Panc1 (cell line): ENCODE measurements at regions not wholly inside any gene's neighbourhood (a gene's known extent, or its start where the extent isn't known, plus 50 kb on each side); places are given as distances from the start of the nearest gene placed in this dataset.

Source experiments
- CTCF ChIP-seq: fragments of 450-650 bp; IDR thresholded peaks from 2 replicates; pipeline ENCODE4 v1.5.1; 2017; ENCODE audit warnings: mild to moderate bottlenecking
- POLR2AphosphoS5 ChIP-seq: IDR thresholded peaks from 2 replicates; pipeline ENCODE4 v1.6.1; 2012; ENCODE audit warnings: mild to moderate bottlenecking, low read depth, low read length, moderate library complexity
- SIN3A ChIP-seq: IDR thresholded peaks from 2 replicates; pipeline ENCODE4 v1.6.1; 2012; ENCODE audit warnings: low read depth, mild to moderate bottlenecking, low read length, moderate library complexity, borderline replicate concordance; ENCODE audit not compliant: insufficient read depth
- TCF7L2 ChIP-seq: IDR thresholded peaks from 2 replicates; pipeline ENCODE4 v1.6.1; 2011; ENCODE audit warnings: mild to moderate bottlenecking, low read depth, low read length, inconsistent platforms
- TF ChIP-seq, protein P1 (sequence below), 2 experiments: IDR thresholded peaks; 2 replicates each; pipeline ENCODE4 v1.6.1; 2011 to 2012; ENCODE audit warnings: low read depth in 2 of 2, control low read depth in 1 of 2, low read length in 1 of 2, mild to moderate bottlenecking in 1 of 2, moderate library complexity in 1 of 2; ENCODE audit not compliant: insufficient read depth in 1 of 2

DNA sequence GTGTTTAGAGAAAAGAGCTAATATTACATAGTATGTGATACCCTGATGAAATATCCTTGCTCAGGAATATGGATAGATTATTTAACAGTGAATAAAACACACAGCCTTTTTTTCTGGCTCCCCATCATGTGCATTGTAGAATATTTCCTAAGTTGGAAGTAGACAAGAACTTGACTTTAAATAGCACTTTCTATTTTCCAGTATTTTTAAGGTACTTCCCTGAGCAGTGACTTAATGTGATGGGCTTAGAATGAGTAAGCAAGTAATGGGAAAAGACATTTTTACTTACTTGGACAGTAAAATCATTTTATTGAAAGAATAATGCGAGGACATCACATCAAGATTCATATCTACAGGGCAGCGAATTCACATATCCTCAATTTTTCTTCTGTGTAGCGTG is 176.7 kb upstream of the SLC8A1 start:
- TF ChIP-seq, protein P1, sequence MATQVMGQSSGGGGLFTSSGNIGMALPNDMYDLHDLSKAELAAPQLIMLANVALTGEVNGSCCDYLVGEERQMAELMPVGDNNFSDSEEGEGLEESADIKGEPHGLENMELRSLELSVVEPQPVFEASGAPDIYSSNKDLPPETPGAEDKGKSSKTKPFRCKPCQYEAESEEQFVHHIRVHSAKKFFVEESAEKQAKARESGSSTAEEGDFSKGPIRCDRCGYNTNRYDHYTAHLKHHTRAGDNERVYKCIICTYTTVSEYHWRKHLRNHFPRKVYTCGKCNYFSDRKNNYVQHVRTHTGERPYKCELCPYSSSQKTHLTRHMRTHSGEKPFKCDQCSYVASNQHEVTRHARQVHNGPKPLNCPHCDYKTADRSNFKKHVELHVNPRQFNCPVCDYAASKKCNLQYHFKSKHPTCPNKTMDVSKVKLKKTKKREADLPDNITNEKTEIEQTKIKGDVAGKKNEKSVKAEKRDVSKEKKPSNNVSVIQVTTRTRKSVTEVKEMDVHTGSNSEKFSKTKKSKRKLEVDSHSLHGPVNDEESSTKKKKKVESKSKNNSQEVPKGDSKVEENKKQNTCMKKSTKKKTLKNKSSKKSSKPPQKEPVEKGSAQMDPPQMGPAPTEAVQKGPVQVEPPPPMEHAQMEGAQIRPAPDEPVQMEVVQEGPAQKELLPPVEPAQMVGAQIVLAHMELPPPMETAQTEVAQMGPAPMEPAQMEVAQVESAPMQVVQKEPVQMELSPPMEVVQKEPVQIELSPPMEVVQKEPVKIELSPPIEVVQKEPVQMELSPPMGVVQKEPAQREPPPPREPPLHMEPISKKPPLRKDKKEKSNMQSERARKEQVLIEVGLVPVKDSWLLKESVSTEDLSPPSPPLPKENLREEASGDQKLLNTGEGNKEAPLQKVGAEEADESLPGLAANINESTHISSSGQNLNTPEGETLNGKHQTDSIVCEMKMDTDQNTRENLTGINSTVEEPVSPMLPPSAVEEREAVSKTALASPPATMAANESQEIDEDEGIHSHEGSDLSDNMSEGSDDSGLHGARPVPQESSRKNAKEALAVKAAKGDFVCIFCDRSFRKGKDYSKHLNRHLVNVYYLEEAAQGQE (IDR thresholded peaks at IDR 0.05; ENCODE audit: insufficient read depth in 1 of 2, low read depth in 2 of 2, low read length in 1 of 2), result no peak
- no peak for TF ChIP-seq CTCF
- TF ChIP-seq POLR2AphosphoS5, result no peak
- TF ChIP-seq TCF7L2, result no peak
- TF ChIP-seq SIN3A, result no peak
